SW 1271 (cell line): ENCODE measurements at regions not wholly inside any gene's neighbourhood (a gene's known extent, or its start where the extent isn't known, plus 50 kb on each side); places are given as distances from the start of the nearest gene placed in this dataset.
"Not testable (repeated sequence)": the region's sequence is repeated elsewhere in the genome, so short reads cannot be mapped to it uniquely, and the experiment has no call there.

Experiments
- DNase-seq, 2 experiments: peaks; one replicate each; lab custom pipeline; 2025; lab: John Stamatoyannopoulos, UW

- DNase-seq, result no peak
These were observed 176.1 kb upstream of the PFKP start for GRCh38 chr10:2891073-2891769.

- no peak for DNase-seq
These were observed 177.3 kb upstream of the PFKP start for GRCh38 chr10:2890093-2890492.

GRCh38 chr10:2888403-2889004, 178.8 kb upstream of the PFKP start:
- DNase-seq, result no peak

GRCh38 chr10:2887391-2888070, 179.8 kb upstream of the PFKP start:
- DNase-seq, result no peak

DNA sequence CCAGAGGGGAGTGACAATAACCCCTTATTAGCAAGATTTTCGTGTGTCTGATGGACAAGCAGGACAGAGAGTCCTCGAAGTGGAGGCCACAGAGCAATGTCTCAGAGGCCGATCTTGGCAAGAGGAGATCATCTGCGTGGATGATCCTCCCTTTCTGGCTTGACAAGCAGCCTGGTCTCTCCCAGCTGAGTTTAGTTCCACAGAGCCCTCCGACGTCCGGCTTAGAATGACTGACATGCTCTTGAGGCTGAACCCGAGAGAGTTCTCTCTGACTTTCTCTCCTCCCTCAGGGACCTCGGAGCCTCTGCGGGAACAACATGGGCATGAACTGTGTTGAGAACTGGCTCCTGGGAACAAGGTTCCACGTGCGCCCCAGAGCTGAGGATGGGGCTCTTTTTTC, 180.7 kb upstream of the PFKP start:
- DNase-seq, result no peak

DNA sequence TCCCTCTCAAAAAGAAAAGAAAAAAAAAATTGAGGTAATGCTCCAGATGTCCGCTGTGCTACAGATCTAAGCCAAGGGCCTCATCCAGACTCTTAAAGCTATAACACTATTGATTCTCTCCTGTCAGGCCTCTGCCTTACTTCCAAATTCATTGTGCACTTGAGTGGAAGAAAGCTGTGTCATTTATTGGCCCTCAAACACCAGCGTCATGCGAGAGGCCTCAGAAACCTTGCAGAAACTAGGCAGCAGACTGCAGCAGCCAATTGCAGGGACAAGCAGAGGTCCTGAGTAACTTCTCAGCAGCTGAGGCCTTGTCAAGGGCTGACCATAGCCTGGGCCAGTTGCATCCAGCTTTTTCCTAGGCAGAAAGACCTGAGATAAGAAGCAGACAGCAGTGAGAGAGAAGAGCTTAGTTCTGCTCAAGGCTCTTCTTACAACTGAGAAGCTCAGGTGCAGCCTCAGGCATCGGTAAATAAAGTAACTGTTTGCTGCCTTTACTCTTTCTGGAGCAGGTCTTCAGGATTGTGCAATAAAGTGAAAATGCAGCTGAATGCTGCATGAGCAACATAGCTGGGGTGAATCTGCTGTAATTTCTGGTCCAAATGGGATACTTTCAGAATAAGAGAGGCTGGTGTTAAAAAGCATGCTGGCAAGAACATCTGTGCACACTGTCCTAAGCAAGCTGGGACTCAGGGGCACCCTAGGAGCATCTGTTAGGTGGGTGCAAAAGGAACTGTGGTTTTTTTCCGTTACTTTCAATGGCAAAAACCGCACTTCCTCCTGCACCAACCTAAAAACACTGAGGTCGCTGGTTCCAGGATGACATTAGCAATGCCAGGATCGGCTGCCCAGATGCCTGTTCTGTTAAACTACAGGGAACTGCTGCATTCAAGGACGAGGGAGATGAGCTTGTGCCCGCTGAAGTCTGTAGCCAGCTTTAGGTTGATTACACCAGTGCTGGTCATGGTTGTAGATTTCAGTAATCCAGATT, 181.8 kb upstream of the PFKP start:
- no peak for DNase-seq

DNA sequence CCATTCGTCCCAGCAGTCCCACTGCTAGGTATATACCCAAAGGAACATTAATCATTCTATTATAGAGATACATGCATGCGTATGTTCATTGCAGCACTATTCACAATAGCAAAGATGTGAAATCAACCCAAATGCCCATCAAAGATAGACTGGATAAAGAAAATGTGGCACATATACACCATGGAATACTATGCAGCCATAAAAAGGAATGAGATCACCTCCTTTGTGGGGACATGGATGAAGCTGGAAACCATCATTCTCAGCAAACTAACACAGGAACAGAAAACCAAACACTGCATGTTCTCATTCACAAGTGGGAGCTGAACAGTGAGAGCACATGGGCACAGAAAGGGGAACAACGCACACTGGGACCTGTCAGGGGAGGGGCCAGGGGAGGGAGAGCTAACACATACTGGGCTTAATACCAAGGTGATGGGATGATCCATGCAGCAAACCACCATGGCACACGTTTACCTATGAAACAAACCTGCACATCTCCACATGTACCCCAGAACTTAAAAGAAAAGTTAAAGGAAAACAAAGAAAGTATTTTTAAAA, 183.3 kb upstream of the PFKP start:
- not testable (repeated sequence) for DNase-seq

GRCh38 chr10:2883238-2883637, 184.1 kb upstream of the PFKP start:
- no peak for DNase-seq

- DNase-seq, result no peak
These were observed 184.7 kb upstream of the PFKP start for GRCh38 chr10:2882628-2883027.

DNA sequence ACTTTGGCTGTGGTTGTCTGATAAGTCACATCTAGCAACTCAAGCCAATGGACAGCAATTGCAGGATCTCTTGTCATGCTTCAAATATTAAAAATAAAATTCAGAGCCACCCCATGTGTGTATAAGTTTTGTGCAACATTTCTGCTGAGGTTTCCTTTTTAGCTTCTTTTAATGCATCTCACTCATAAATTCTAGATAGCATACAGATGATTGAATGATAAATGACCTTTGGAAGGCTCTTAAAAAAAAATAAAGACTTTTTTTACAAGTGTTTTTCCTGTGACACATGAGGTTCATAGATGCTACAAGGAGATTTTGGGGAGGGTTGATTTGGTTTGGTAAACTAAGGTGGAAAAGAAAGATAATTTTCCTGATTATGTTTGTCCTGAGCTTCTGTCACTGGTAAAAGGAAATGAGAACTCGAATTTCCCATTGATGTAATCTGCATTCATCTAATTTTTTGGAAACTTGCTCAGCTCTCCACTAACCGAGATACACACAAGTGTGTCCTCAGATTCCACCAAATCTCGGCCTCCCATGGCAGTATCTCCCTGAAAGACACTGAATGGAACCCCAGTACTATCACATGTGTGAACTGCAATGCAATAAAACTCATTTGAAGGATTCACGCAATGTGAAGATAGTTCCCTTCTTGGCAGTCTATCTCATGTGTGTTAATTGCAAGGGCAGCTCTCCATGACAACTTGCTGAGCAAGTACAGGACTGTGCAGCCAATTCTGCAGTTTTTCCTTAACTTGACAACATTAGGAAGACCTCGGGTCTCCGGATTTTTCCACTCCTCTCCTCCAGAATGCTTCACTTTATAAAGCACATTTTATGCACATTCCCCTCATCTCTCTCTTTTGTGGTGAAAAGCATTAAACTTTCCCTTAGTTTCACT, 185.4 kb upstream of the PFKP start:
- DNase-seq, result no peak

- not testable (repeated sequence) for DNase-seq
These were observed 187.3 kb upstream of the PFKP start for GRCh38 chr10:2880050-2880449.

GRCh38 chr10:2878818-2879217, 188.5 kb upstream of the PFKP start:
- no peak for DNase-seq

- DNase-seq, result no peak
These were observed 191.3 kb upstream of the PFKP start for GRCh38 chr10:2876032-2876431.

DNA sequence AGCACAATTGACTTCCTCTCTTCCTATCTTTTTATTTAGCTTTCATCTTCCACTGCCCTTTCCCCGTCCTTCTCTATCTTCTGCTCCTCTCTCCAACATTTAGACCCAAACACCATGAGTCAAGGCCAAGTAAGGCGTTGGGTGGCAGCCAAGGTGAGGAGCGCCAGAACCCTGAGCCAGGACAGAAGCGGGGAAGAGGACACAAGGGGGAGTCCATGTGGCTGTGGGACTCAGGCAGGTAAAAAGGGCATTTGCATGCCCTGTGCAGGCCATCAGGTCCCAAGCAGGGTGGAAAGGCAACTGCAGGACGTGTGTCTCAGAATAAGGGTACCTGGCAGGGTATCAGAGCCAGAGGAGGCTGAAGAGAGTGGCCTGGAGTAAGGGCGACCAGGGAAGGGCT, 192.4 kb upstream of the PFKP start:
- no peak for DNase-seq

GRCh38 chr10:2873769-2874168, 193.6 kb upstream of the PFKP start:
- no peak for DNase-seq

GRCh38 chr10:2871673-2872219, 195.6 kb upstream of the PFKP start:
- no peak for DNase-seq

DNA sequence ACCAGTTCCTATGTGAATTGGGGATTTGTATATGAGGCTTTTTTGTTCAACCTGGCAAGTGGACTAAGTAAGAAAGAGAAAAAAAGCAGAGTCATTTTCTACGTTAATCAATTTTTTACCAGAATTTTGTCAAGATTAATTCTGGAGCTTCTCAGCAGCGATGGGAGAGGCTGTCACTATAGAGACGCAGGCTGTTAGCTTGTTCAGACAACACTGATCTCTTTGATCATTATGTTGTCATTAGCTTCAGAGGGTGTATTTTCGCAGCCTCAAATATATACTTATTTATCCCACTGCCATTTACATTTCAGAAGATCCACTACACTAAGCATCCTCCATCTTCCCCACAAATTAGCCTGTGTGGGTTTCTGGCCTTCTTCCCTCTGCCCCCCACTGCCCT, 196.7 kb upstream of the PFKP start:
- no peak for DNase-seq

DNA sequence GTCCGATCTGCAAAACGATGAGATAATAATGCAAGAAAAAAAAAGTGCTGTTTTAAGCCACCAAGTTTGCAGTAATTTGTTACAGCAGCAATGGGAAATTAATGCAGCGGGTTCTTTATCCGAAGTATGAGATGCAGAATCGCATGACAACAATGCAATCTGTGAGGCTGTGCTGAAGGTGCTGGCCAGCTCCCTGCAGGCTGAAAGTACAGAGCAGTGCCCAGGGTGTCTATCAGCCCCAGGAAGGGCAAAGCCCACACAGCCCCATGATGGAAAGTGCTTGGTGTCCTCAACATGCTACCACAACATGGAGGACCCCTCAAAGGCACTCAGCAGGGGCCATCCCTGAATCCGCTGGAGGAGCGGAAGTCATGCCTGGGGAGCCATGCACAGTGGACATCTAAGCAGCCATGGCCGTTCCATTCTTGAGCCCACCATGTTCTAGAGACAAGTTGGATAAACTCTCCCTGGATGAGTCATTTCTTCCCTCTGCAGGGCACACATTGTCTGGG, 199.5 kb upstream of the PFKP start:
- no peak for DNase-seq

DNA sequence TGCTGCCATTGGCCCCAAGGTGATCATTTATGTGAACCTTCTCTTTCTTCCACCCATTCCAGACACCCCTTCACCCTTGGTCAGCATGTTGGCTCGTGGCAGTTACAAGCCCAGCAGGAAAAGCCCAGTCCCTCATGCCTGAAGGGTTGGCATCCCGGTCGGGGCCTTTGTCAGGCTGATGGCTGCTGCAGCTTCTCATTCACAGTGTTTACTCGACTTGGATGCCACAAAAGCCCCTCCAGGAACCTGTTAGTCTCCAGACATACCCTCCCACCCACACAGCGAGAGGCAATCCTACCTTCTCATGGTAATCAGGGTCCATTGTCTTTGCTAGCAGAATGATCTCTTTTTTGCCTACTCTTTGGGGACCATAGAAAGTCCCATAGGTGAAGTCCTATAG, 200.8 kb upstream of the PFKP start:
- no peak for DNase-seq

DNA sequence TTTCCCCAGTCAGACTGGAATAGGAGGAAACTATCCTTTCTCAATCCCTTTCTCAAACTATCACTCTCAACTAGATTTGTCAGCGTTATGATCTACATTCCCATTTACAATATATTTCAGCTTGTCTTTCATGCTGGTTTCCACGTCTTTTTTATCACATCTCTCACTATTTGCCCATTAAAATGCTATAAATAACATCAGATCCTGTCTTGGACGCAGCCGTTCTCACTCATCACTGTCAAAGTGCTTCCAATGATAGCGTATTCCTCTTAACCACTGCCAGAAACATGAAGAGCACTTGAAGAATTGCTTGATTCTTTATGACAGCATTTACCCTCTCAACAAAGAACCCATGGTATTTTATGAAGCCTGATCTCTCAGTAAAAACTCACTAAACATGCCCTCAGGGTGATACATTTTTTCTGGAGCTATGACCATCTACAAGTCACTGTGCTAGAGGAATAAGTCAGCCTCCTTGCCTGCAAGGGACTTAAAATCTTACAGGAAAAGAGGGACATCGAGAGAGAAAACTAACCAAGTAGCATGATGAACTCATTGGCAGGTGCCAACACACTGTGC, 205.6 kb upstream of the PFKP start:
- DNase-seq, result no peak
